ENCODE measurements at regions not wholly inside any gene's neighbourhood (a gene's known extent, or its start where the extent isn't known, plus 50 kb on each side); places are given as distances from the start of the nearest gene placed in this dataset.

DNA sequence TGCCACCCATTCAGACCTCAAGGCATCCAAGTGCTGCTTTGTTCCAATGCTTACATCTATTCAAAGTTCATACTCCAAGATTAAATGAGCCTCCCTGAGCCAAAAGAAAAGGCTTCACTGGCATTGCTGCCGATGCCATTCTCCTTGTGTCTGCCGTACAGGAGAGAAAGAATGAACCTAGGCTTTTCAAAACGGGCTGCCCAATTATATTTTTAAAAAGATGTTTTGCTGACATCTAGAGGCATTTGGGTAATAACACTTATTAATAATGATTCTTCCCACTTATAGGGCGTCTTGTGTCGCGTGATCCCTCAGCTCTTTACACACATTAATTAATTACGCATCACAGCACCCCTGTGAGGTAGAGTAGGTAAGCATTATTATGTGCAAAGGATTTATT is 545.6 kb downstream of the PKHD1 start:
- DNase-seq (ENCODE audit: low spot score) = peak; percentile 9

DNA sequence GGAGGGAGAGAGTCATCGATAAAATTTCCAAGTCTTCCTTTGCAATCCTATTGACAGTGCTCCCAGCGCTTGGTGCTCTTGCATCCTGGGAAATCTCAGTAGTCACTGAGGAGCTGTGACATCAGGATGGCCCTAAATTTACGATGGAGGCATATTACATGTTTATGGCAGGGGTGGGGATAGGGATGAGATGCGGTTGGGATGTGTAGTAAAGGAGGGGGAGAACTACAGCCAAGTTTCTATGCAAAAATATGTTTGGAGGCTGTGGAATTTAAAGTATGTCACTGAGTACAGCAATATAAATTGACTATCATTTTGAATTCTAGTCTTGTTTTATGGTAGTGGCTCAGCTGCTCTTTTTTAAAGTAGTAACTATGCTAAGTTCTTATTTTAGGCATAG is 544.9 kb downstream of the PKHD1 start:
- DNase-seq (ENCODE audit: low spot score) = no peak

DNA sequence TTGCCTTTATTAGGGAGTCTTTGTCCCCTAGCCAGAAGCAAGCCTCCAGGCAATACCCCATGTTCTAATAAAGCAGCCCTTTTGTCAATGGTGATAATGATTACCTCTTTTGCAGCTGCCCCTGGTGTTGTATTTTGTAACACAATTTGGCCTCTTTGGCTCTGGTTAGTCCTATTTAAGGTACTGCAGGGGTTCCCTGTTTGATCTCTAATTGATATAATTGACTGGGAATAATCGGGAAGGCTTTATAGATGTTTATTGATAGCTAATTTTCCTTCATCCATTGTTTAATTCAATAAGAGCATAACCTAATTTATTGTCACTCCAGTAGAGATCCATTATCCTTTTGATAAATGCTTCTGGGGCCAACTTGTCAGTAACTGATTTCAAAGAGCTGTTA is 537.2 kb downstream of the PKHD1 start:
- DNase-seq (ENCODE audit: low spot score) = no peak

DNA sequence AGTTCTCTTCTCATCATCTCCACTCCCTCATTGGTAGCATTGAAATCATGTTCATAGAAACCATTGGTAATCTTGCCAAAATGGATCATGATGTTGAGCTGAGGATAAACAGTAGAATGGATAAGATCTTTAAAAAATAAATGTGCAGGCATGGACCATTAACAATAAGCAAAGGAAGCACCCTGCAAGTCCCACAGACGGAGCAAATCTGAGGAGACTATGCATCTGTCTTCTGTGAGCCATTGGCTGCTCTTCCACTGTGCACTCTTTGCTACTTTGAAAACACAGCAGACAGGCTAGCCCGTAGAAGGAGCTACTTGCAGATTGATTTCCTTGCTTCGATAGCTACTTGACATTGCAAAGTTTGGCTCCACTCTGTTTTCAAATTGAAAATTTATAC is 535.0 kb downstream of the PKHD1 start:
- DNase-seq (ENCODE audit: low spot score) = no peak

DNA sequence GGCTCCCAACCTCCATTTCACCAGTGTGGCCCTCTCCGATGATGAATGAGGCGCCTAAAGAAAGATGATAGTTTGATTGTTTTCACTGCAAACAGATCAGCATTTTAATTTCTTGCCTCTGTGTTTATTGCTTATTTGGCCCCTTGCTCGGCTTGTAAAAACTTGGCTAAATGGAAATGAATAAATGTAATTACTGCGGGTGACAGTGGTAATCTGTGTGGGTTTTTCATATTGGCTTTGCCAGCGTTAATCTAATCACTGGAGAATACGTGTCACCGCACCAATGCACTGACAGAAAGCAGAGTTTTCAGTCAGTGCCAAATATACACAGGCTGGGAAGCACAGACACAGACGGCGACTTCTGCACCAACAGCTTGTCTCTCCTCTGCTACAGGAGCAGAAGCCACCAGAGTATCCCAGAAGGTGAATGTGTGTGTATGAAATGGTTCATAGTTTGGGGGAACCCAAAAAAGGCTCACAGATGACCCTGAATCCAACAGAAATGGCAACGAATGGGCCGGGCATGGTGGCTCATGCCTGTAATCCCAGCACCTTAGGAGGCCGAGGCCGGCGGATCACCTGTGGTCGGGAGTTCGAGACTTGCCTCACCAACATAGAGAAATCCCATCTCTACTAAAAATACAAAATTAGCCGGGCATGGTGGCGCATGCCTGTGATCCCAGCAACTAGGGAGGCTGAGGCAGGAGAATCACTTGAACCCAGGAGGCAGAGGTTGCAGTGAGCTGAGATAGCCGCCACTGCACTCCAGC is 534.0 kb downstream of the PKHD1 start:
- DNase-seq (ENCODE audit: low spot score) = no peak

DNA sequence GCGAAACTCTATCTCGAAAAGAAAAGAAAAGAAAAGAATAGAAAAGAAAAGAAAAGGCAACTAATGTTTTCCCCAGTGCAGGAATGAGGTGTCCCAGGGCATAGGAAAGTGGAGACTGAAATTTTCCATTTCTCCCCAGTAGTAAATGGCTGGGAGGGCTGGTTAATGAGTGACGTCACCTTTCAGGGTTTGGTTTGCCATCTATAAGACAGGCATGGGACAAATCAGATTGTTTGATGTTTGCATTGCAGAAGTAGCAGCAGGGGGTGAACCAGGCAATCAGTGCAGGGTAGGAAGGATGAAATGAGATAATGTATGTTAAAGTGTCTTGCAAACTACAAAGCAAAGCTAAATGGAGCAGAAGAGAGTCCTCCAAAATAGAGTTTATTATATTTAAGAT is 533.4 kb downstream of the PKHD1 start:
- DNase-seq (ENCODE audit: low spot score) = no peak

DNA sequence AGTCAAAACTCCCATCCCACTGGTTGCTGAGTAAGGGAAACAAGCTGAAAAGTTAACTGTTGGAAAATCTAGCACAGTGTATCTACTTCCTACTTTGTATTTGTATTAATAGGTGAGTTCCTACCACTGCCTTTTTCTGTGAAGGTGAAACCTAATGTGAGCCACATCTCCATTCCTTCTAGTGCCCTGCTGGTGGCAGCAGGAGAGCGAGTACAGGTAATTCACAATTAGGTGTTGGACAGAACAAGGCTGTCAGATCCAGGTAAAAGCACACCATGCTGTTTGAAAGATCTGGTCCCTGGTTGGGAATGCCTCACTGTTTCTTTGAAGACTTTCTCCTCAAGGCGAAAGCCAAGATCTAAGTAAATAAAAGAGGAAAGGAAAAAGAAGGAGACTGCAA is 528.4 kb downstream of the PKHD1 start:
- no peak for DNase-seq (ENCODE audit: low spot score)

DNA sequence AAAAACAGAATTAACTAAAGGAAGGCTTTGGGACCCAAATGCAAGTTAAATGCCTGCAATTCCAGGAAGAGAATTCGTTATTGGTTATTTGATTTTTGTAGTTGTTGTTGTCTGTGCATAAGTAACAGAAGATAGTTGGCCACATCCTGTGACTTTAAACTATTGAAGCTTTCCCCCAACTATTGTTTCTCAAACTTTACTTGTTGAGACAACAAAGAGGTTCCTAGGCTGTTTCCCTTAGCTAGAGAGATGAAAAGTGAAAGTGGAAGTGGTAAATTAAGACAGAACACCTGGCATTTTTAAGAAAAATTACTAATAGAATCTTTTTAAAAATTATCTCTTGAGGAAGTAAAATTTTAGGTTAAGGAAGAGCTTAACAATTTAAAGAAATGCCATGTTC is 525.2 kb downstream of the PKHD1 start:
- DNase-seq (ENCODE audit: low spot score) = no peak
